HepG2 (cell line): ENCODE measurements at regions not wholly inside any gene's neighbourhood (a gene's known extent, or its start where the extent isn't known, plus 50 kb on each side); places are given as distances from the start of the nearest gene placed in this dataset.

Experiments used
- ARID2 ChIP-seq: sonication (generic); formaldehyde crosslinking; IDR thresholded peaks from 2 replicates; pipeline ENCODE4 v1.8.1; 2022; ENCODE audit warnings: mild to moderate bottlenecking, missing genetic modification reagents, borderline replicate concordance
- CHD2 ChIP-seq: IDR thresholded peaks from 2 replicates; pipeline ENCODE4 v1.6.1; 2011; ENCODE audit warnings: low read depth, low read length, improper control_type of control experiment
- CTCF ChIP-seq: sonication (generic); formaldehyde crosslinking; IDR thresholded peaks from 2 replicates; pipeline ENCODE4 v1.5.0; 2020; ENCODE audit warnings: mild to moderate bottlenecking, missing genetic modification reagents, moderate library complexity
- EZH2 ChIP-seq: conservative IDR thresholded peaks from 2 replicates; pipeline ENCODE4 v1.6.1; 2012; ENCODE audit warnings: mild to moderate bottlenecking, low read depth, low read length, moderate library complexity
- FOSL1 ChIP-seq: sonication (generic); formaldehyde crosslinking; IDR thresholded peaks from 2 replicates; pipeline ENCODE4 v1.9.0; 2021; ENCODE audit warnings: missing genetic modification reagents, borderline replicate concordance
- GABPB1 ChIP-seq: IDR thresholded peaks from 2 replicates; pipeline ENCODE4 v1.6.1; 2016; ENCODE audit warnings: mild to moderate bottlenecking, missing genetic modification reagents, moderate library complexity, missing compliant biosample characterization
- HOXA9 ChIP-seq: sonication (generic); formaldehyde crosslinking; IDR thresholded peaks from 2 replicates; pipeline ENCODE4 v1.8.1; 2022; ENCODE audit warnings: missing genetic modification reagents, mild to moderate bottlenecking, moderate library complexity, borderline replicate concordance
- IRF9 ChIP-seq: sonication (generic); formaldehyde crosslinking; IDR thresholded peaks from 2 replicates; pipeline ENCODE4 v1.8.0; 2022; ENCODE audit warnings: missing genetic modification reagents, mild to moderate bottlenecking, borderline replicate concordance
- MNT ChIP-seq: fragments of 450-650 bp; IDR thresholded peaks from 2 replicates; pipeline ENCODE4 v1.6.1; 2016
- ONECUT2 ChIP-seq: sonication (generic); formaldehyde crosslinking; IDR thresholded peaks from 2 replicates; pipeline ENCODE4 v1.4.0; 2020; ENCODE audit warnings: missing genetic modification reagents
- ZBTB7B ChIP-seq: sonication (generic); formaldehyde crosslinking; IDR thresholded peaks from 2 replicates; pipeline ENCODE4 v1.4.0; 2020; ENCODE audit warnings: missing genetic modification reagents
- ZFX ChIP-seq: sonication (generic); formaldehyde crosslinking; IDR thresholded peaks from 2 replicates; pipeline ENCODE4 v1.4.0; 2020; ENCODE audit warnings: mild to moderate bottlenecking, low read depth, missing genetic modification reagents, moderate library complexity
- ZNF580 ChIP-seq: IDR thresholded peaks from 2 replicates; pipeline ENCODE4 v1.6.1; 2016; ENCODE audit warnings: low read depth, borderline replicate concordance

GRCh38 chr6:170471491-170471890 lies 81.6 kb downstream of the PSMB1 start:
- TF ChIP-seq IRF9 (no peak), ZBTB7B (CRISPR knock-in tag) (no peak), GABPB1 (no peak), EZH2 (no peak), CTCF (CRISPR knock-in tag) (no peak), ZNF580 (no peak), CHD2 (no peak), ZFX (CRISPR knock-in tag) (no peak), ONECUT2 (CRISPR knock-in tag) (no peak), HOXA9 (CRISPR knock-in tag) (no peak), ARID2 (no peak), FOSL1 (CRISPR knock-in tag) (no peak), MNT (no peak)
